ENCODE measurements at regions not wholly inside any gene's neighbourhood (a gene's known extent, or its start where the extent isn't known, plus 50 kb on each side); places are given as distances from the start of the nearest gene placed in this dataset.
A peak's percentile ranks its signal among the peaks of the same experiment; 100 is the strongest.

DNA sequence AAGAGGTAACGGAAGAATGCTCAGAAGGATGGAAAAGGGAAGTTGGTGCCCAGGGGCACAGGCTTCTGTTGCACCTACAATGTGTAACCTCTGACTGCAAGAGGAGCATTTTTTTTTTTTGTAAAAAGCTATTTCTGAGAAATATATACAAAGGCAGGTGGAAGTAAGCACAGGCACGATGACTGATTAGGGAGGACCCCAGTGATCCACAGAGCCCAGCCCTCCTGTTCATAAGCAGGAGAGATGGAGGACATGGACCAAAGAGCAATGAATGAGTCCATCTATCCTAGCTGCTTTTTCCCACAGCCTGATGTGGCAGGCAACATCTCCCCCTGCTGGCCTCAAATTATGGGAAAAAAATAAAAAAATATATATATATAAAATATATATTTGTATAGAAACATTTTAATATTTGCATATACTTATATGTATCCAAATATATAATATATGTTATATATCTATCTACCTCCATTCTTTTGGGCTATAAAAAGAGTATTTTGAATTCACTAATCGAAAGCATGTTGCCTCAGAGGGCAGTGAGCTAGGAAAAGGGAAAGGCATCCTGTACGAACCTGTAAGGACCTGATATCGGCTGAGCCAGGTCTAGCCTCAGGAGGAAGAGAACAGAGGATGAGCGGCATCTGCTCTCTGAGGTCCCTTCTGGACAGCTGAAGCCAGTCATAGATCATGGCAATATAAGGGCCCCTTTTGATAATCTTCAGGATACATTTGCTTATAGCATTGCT is 166.0 kb upstream of the STK17B start:
- Mint-ChIP-seq H3K27ac (no peak overlapping the region), H3K27me3 (peaks cover 10% of the 10 kb centered on the region), H3K4me1 (peaks cover 3% of the 10 kb centered on the region), H3K4me3 (no peak overlapping the region), H3K36me3 (ENCODE audit: low read depth) (no peaks in the 10 kb centered on the region), H3K9me3 (no peaks in the 10 kb centered on the region)
- intact Hi-C loops (cut with micrococcal nuclease): loop anchor here (1.0 to 10.0 kb wide), 4 partner anchors 45 to 683 kb away; partner anchors contain the start of gene SLC39A10
- DNase-seq: peak; percentile 68

DNA sequence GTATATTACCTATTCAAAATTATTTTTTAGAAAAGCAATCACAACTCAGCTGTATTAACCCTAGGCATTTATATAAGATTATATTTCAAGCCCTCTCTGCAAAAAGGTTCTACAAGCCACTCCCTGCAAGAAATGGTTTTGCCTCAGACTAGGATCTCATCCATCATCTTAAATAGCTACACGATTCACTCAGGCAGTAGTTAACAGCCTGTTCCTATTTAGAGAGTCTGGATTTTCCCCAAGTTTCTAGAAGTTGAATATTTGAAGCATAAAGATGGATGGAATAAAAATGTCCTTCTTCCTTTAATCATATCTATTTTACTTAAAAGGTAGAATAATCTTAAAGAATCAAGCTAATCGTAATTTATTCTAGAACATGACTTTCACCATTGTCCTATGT is 167.1 kb upstream of the STK17B start:
- H3K36me3 Mint-ChIP-seq (ENCODE audit: low read depth): no peaks in the 10 kb centered on the region
- peaks cover 3% of the 10 kb centered on the region for H3K4me1 Mint-ChIP-seq
- H3K9me3 Mint-ChIP-seq: no peaks in the 10 kb centered on the region
- H3K4me3 Mint-ChIP-seq: no peak overlapping the region
- no peak for DNase-seq
- no peak overlapping the region for H3K27ac Mint-ChIP-seq
- intact Hi-C loops (cut with micrococcal nuclease): loop anchor here (5.0 to 10.0 kb wide), 2 partner anchors 46 to 684 kb away; partner anchors contain the start of gene SLC39A10
- H3K27me3 Mint-ChIP-seq: peaks cover 8% of the 10 kb centered on the region

DNA sequence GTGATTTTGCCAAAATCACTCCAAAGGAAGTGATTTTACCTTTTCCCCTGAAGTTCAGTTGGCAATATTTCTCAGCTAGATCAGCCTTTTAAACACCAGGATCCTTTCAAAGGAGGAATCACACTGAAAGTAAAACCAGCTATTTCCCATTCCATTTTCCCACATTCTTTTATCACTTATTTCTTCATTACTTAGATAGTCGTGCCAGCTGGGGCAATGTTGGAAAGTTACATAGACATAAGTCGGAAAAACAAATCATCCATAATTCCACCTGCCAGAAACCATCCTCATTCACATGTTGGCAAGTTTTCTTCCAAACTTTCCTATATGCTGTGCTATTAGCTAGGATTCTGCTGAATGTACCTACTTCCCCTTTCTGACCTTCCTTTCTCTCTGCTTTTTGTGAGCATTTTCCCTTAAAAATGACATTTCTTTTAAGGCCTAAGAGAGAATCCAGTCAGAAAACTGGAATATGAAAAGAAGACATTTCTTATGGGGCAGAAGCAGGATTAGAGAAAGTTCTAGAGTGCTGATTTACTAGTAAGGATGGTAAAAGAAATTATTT is 170.0 kb upstream of the STK17B start:
- Mint-ChIP-seq H3K36me3 (ENCODE audit: low read depth) (no peaks in the 10 kb centered on the region), H3K9me3 (no peaks in the 10 kb centered on the region), H3K27ac (no peak overlapping the region), H3K4me3 (no peak overlapping the region), H3K27me3 (peaks cover 11% of the 10 kb centered on the region), H3K4me1 (peaks cover 3% of the 10 kb centered on the region)
- intact Hi-C loops (cut with micrococcal nuclease): no loop called here
- DNase-seq: no peak

GRCh38 chr2:196344397-196344796 is 173.0 kb upstream of the STK17B start:
- intact Hi-C loops (cut with micrococcal nuclease): no loop called here
- Mint-ChIP-seq H3K36me3 (ENCODE audit: low read depth) (no peaks in the 10 kb centered on the region), H3K27ac (no peak overlapping the region), H3K9me3 (no peaks in the 10 kb centered on the region), H3K27me3 (peaks cover 9% of the 10 kb centered on the region), H3K4me3 (no peak overlapping the region), H3K4me1 (no peaks in the 10 kb centered on the region)
- DNase-seq: no peak

DNA sequence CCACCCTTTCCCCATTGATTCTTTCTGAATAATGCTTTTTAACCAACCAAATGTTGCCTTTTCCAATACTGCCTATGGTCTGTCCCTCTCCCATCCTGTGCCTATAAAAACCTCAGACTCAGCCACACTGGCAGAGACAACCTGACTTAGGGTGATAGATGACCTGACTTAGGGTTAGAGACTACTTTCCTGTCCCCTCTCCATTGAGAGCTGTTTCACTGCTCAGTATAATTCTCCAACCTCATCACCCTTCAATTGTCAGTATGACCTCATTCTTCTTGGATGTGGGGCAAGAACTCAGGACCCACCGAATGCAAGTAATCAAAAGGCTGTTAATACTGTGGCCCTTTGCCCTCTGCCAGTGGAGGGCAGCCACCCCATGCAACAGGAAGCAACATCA is 182.3 kb upstream of the STK17B start:
- peaks cover 15% of the 10 kb centered on the region for H3K9me3 Mint-ChIP-seq
- no peak for DNase-seq
- H3K4me3 Mint-ChIP-seq: no peak overlapping the region
- H3K4me1 Mint-ChIP-seq: no peaks in the 10 kb centered on the region
- no peak overlapping the region for H3K27ac Mint-ChIP-seq
- peaks cover 2% of the 10 kb centered on the region for H3K36me3 Mint-ChIP-seq (ENCODE audit: low read depth)
- H3K27me3 Mint-ChIP-seq: peaks cover 3% of the 10 kb centered on the region
- intact Hi-C loops (cut with micrococcal nuclease): no loop called here

DNA sequence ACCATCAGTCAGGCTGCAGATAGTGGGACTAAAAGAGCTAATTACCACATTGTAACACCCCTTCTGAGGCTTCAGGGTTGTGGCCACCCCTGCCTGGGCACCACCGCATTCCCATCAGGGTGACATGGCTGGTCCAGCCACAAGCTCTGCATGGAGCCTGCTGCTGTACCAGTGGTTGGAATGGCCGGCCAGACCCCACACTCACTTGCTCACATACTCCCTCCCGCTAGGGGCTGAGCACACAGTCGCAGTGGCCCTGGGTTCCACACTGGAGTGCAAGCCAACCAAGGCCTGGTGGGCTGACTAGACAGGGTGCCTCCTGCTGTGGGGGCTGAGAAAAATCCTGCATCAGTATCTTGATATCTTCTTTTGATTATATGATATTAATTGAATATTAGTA is 182.8 kb upstream of the STK17B start:
- peaks cover 15% of the 10 kb centered on the region for H3K9me3 Mint-ChIP-seq
- intact Hi-C loops (cut with micrococcal nuclease): no loop called here
- DNase-seq: no peak
- H3K27me3 Mint-ChIP-seq: peaks cover 3% of the 10 kb centered on the region
- H3K27ac Mint-ChIP-seq: no peak overlapping the region
- no peak overlapping the region for H3K4me3 Mint-ChIP-seq
- peaks cover 2% of the 10 kb centered on the region for H3K36me3 Mint-ChIP-seq (ENCODE audit: low read depth)
- H3K4me1 Mint-ChIP-seq: no peaks in the 10 kb centered on the region

DNA sequence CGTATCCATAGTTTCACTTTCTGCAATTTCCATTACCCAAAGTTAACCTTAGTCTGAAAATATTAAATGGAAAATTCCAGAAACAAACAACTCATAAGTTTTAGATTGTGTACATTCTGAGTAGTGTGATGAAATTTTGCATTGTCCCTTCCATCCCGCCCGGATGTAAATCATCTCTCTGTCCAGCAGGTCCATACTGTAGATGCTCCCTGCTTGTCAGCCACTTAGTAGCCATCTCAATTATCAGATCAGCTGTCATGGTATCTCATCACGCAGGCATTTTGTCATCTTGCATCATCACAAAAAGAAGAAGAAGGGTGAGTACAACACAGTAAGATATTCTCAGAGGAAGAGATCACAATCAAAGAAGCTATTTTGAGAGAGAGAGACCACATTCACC is 185.0 kb upstream of the STK17B start:
- no peak overlapping the region for H3K27ac Mint-ChIP-seq
- H3K27me3 Mint-ChIP-seq: peaks cover 11% of the 10 kb centered on the region
- intact Hi-C loops (cut with micrococcal nuclease): no loop called here
- DNase-seq: no peak
- peaks cover 15% of the 10 kb centered on the region for H3K9me3 Mint-ChIP-seq
- H3K4me3 Mint-ChIP-seq: no peak overlapping the region
- H3K36me3 Mint-ChIP-seq (ENCODE audit: low read depth): peaks cover 2% of the 10 kb centered on the region
- H3K4me1 Mint-ChIP-seq: peaks cover 2% of the 10 kb centered on the region

GRCh38 chr2:196360650-196361049 is 189.3 kb upstream of the STK17B start:
- H3K27me3 Mint-ChIP-seq: peaks cover 11% of the 10 kb centered on the region
- intact Hi-C loops (cut with micrococcal nuclease): no loop called here
- peaks cover 2% of the 10 kb centered on the region for H3K4me1 Mint-ChIP-seq
- peaks cover 13% of the 10 kb centered on the region for H3K9me3 Mint-ChIP-seq
- H3K36me3 Mint-ChIP-seq (ENCODE audit: low read depth): no peaks in the 10 kb centered on the region
- H3K4me3 Mint-ChIP-seq: no peak overlapping the region
- no peak for DNase-seq
- H3K27ac Mint-ChIP-seq: no peak overlapping the region

DNA sequence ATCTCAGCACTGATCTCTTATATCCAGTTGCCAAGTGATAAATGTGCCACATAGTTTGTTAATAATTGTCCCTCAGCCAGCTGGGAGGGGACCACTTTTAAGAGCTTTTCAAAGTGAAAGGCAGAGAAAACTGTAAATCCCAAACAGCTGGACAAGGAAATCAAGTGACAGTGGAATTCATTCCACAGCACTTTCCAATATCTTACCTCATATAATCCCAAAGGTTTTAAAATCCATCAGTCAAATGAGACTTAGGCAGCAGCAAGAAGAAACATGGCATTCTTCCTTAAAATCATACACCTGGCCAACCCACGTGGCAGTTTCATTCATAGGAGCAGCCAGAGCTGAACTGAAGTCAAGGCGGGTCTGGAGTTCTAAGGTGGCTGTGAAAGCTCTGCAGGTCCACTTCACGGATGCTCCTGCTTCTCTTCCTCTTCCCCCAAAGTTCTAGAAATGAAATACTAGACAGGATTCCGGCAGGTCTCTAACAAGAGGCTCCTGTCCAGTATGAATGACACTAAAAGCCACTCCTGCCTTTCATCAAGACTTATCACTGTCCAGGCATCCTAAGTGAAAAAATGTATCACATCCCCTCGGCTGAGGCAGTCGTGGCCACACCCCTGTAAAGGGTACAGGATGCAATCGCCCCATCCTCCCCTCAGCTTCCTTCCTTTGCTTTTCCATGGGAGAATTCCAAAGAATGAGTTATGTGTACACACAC is 190.4 kb upstream of the STK17B start:
- Mint-ChIP-seq H3K4me1 (peaks cover 6% of the 10 kb centered on the region), H3K9me3 (peaks cover 13% of the 10 kb centered on the region), H3K36me3 (ENCODE audit: low read depth) (no peaks in the 10 kb centered on the region), H3K4me3 (no peak overlapping the region), H3K27me3 (peaks cover 11% of the 10 kb centered on the region), H3K27ac (no peak overlapping the region)
- no peak for DNase-seq
- intact Hi-C loops (cut with micrococcal nuclease): no loop called here

DNA sequence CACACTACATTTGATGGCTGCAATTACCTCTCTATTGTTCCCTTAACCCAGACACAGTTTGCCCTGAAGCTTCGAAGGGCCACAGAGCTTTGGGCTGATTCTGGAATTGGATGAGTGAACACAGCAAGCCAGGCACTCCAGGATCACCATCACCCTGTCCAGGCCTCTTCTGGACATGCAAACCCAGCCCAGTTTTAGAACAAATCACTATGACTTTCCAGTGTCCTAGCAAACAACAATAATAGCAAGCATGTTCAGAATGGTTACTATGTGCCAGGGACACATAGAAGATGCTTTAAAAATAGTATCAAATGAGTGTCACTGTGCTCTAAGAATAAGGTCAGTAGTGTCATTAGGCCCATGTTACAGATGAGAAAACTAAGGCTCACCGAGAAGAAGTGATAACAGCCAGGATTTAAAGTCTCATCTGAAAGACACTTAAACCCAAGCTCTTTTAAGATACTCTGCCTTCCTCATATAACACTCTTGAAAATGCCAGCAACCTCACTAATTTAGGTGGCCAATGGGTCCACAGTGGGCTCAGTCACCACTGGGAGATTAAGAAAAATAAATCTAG is 191.7 kb upstream of the STK17B start:
- Mint-ChIP-seq H3K27me3 (peaks cover 10% of the 10 kb centered on the region), H3K36me3 (ENCODE audit: low read depth) (no peaks in the 10 kb centered on the region), H3K4me3 (no peak overlapping the region), H3K4me1 (peaks cover 6% of the 10 kb centered on the region), H3K27ac (peak overlapping the region; percentile 10), H3K9me3 (peaks cover 13% of the 10 kb centered on the region)
- DNase-seq: no peak
- intact Hi-C loops (cut with micrococcal nuclease): no loop called here

- H3K36me3 Mint-ChIP-seq (ENCODE audit: low read depth): no peaks in the 10 kb centered on the region
- intact Hi-C loops (cut with micrococcal nuclease): no loop called here
Observed at GRCh38 chr2:196365145-196365544, 193.8 kb upstream of the STK17B start.

DNA sequence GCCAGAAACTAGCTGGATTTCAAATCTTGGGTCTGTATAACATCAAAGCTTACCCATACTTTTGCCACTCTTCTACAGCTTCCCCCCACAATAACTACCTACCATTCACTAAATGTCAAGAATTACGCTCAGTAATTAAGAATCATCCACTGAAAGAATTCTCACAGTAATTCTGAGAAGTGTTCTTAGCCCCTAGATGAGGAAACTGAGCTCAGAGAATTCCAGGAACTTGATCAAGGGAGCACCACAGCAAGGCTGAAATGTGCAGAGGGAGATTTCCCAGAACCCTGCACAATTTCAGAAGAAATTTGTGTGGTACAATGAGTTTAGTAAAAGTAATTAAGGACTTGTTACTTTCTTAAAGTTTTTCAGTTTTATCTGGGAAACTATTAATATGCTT is 194.5 kb upstream of the STK17B start:
- H3K4me1 Mint-ChIP-seq: peaks cover 5% of the 10 kb centered on the region
- H3K27me3 Mint-ChIP-seq: peaks cover 1% of the 10 kb centered on the region
- intact Hi-C loops (cut with micrococcal nuclease): no loop called here
- DNase-seq: no peak
- no peaks in the 10 kb centered on the region for H3K36me3 Mint-ChIP-seq (ENCODE audit: low read depth)
- H3K9me3 Mint-ChIP-seq: peaks cover 21% of the 10 kb centered on the region
- no peak overlapping the region for H3K27ac Mint-ChIP-seq
- H3K4me3 Mint-ChIP-seq: no peak overlapping the region

More at GRCh38 chr2:196365145-196365544, 193.8 kb upstream of the STK17B start:
- Mint-ChIP-seq H3K4me1 (peaks cover 6% of the 10 kb centered on the region), H3K4me3 (no peak overlapping the region), H3K27me3 (peaks cover 8% of the 10 kb centered on the region), H3K27ac (no peak overlapping the region), H3K9me3 (peaks cover 21% of the 10 kb centered on the region)
- no peak for DNase-seq

DNA sequence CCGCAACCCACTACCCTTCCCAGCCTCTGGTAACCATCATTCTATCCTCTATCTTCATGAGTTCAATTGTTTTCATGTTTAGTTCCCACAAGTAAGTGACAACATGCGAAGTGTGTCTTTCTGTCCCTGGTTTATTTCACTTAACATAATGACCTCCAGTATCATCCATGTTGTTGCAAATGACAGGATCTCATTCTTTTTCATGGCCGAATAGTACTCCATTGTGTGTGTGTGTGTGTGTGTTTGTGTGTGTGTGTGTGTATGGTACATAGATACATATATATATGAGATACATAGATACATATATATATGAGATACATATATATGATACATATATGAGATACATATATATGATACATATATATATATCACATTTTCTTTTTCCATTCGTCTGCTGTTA is 196.3 kb upstream of the STK17B start:
- Mint-ChIP-seq H3K4me3 (no peak overlapping the region), H3K4me1 (peaks cover 5% of the 10 kb centered on the region), H3K36me3 (ENCODE audit: low read depth) (no peaks in the 10 kb centered on the region), H3K27me3 (peaks cover 1% of the 10 kb centered on the region), H3K27ac (no peak overlapping the region), H3K9me3 (peaks cover 21% of the 10 kb centered on the region)
- DNase-seq: no peak
- intact Hi-C loops (cut with micrococcal nuclease): no loop called here

Measured in activated CD4-positive, alpha-beta T cell treated with anti-CD3 and anti-CD28 coated beads, Interleukin-2, amount 10 ng/mL, durations not matched to agents 24 days and 14 days (primary cell).